SK-N-SH treated with all-trans-retinoic acid at 6 μM for 48 hours (cell line): ENCODE measurements at regions not wholly inside any gene's neighbourhood (a gene's known extent, or its start where the extent isn't known, plus 50 kb on each side); places are given as distances from the start of the nearest gene placed in this dataset.

Experiments used
- BACH2 ChIP-seq: fragments of 250-450 bp; sonication (Bioruptor Pico); IDR thresholded peaks from 2 replicates; pipeline ENCODE4 v1.9.0; 2021; ENCODE audit warnings: mild to moderate bottlenecking, borderline replicate concordance
- OSR1 ChIP-seq: fragments of 250-450 bp; sonication (Bioruptor Pico); IDR thresholded peaks from 2 replicates; pipeline ENCODE4 v1.8.0; 2022; ENCODE audit warnings: moderate library complexity, mild to moderate bottlenecking, inconsistent platforms
- RARB ChIP-seq: fragments of 250-450 bp; sonication (Bioruptor Pico); IDR thresholded peaks from 2 replicates; pipeline ENCODE4 v1.8.0; 2021; ENCODE audit warnings: mild to moderate bottlenecking, moderate library complexity
- ZFP30 ChIP-seq: fragments of 450-650 bp; formaldehyde crosslinking; IDR thresholded peaks from 2 replicates; pipeline ENCODE4 v1.5.0; 2022; ENCODE audit warnings: mild to moderate bottlenecking, moderate library complexity
- TF ChIP-seq, protein P1 (sequence below): fragments of 250-450 bp; sonication (Bioruptor Pico); IDR thresholded peaks from 2 replicates; pipeline ENCODE4 v1.8.0; 2021; ENCODE audit warnings: low read depth, mild to moderate bottlenecking, moderate library complexity, borderline replicate concordance

DNA sequence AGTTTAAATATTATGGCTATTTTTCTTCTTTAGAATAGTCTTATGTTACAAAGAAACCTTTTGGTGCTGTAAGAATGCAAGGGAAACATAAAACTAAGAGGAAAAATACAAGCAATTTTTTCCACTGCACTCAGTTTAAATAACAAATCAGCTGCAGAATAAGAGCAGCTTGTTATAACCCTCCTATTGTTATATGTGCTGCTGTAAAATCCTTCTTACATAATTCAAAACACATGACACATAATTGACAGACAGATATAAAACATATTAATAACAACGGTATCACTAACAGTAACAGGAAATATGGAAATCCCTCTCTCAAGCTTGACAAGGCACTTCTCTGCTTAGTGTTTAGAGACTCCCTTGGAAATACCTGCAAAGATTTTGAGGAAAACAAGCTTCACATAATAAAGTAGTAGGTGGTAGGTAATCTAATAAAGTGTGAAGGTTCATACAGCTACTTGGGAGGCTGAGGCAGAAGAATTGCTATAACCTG, 385.3 kb upstream of the HS3ST1 start:
- TF ChIP-seq BACH2 (CRISPR knock-in tag): no peak
- no peak for TF ChIP-seq ZFP30 (CRISPR knock-in tag)
- TF ChIP-seq, protein P1, sequence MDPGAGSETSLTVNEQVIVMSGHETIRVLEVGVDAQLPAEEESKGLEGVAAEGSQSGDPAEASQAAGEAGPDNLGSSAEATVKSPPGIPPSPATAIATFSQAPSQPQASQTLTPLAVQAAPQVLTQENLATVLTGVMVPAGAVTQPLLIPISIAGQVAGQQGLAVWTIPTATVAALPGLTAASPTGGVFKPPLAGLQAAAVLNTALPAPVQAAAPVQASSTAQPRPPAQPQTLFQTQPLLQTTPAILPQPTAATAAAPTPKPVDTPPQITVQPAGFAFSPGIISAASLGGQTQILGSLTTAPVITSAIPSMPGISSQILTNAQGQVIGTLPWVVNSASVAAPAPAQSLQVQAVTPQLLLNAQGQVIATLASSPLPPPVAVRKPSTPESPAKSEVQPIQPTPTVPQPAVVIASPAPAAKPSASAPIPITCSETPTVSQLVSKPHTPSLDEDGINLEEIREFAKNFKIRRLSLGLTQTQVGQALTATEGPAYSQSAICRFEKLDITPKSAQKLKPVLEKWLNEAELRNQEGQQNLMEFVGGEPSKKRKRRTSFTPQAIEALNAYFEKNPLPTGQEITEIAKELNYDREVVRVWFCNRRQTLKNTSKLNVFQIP: no peak
- no peak for TF ChIP-seq OSR1 (CRISPR knock-in tag)
- no peak for TF ChIP-seq RARB (CRISPR knock-in tag)
